Upper lobe of left lung (tissue), 4 donors: ENCODE measurements at regions not wholly inside any gene's neighbourhood (a gene's known extent, or its start where the extent isn't known, plus 50 kb on each side); places are given as distances from the start of the nearest gene placed in this dataset.

ENCODE experiments used
- POLR2A ChIP-seq, 4 donors: fragments of 450-650 bp; IDR thresholded peaks; one replicate each; pipeline ENCODE4 v1.5.1; 2016 to 2017; ENCODE audit warnings: antibody characterized with exemption in 4 of 4, mild to moderate bottlenecking in 2 of 4
- TF ChIP-seq, protein P1 (sequence below), 6 experiments: fragments of 450-650 bp in 4 of 6; fragments of 200-600 bp in 2 of 6; sonication (generic) in 2 of 6; IDR thresholded peaks; one replicate each; pipeline ENCODE4 v1.5.1; 2016 to 2019; ENCODE audit warnings: antibody characterized with exemption in 6 of 6

DNA sequence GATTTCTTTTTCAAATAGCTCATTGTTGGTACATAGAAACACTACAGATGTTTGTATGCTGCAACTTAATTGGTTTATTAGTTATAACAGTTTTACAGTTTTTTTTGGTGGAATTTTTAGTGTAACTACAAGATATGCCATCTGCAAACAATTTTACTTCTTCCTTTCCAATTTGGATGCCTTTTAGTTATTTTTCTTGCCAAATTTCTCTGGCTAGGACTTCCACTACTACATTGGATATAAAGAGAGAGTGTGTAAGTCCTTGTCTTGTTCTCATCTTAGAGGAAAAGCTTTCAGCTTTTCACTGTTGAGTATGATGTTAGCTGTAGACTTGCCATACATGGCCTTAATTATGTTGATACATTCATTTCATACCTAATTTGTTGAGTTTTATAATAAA, 143.6 kb upstream of the EOMES start:
- TF ChIP-seq, protein P1, sequence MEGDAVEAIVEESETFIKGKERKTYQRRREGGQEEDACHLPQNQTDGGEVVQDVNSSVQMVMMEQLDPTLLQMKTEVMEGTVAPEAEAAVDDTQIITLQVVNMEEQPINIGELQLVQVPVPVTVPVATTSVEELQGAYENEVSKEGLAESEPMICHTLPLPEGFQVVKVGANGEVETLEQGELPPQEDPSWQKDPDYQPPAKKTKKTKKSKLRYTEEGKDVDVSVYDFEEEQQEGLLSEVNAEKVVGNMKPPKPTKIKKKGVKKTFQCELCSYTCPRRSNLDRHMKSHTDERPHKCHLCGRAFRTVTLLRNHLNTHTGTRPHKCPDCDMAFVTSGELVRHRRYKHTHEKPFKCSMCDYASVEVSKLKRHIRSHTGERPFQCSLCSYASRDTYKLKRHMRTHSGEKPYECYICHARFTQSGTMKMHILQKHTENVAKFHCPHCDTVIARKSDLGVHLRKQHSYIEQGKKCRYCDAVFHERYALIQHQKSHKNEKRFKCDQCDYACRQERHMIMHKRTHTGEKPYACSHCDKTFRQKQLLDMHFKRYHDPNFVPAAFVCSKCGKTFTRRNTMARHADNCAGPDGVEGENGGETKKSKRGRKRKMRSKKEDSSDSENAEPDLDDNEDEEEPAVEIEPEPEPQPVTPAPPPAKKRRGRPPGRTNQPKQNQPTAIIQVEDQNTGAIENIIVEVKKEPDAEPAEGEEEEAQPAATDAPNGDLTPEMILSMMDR (IDR thresholded peaks at IDR 0.05): no peak
- no peak for TF ChIP-seq POLR2A (IDR thresholded peaks at IDR 0.05)
